ENCODE measurements at regions not wholly inside any gene's neighbourhood (a gene's known extent, or its start where the extent isn't known, plus 50 kb on each side); places are given as distances from the start of the nearest gene placed in this dataset.

- TF ChIP-seq, protein P1, sequence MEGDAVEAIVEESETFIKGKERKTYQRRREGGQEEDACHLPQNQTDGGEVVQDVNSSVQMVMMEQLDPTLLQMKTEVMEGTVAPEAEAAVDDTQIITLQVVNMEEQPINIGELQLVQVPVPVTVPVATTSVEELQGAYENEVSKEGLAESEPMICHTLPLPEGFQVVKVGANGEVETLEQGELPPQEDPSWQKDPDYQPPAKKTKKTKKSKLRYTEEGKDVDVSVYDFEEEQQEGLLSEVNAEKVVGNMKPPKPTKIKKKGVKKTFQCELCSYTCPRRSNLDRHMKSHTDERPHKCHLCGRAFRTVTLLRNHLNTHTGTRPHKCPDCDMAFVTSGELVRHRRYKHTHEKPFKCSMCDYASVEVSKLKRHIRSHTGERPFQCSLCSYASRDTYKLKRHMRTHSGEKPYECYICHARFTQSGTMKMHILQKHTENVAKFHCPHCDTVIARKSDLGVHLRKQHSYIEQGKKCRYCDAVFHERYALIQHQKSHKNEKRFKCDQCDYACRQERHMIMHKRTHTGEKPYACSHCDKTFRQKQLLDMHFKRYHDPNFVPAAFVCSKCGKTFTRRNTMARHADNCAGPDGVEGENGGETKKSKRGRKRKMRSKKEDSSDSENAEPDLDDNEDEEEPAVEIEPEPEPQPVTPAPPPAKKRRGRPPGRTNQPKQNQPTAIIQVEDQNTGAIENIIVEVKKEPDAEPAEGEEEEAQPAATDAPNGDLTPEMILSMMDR (IDR thresholded peaks at IDR 0.05): no peak
- no peak for TF ChIP-seq POLR2A (IDR thresholded peaks at IDR 0.05)
Measured at GRCh38 chr10:76769161-76769560, 868.4 kb downstream of the KCNMA1 start.

All from adrenal gland (tissue), 5 donors.